RWPE1 (cell line): ENCODE measurements at regions not wholly inside any gene's neighbourhood (a gene's known extent, or its start where the extent isn't known, plus 50 kb on each side); places are given as distances from the start of the nearest gene placed in this dataset.
"Not testable (repeated sequence)": the region's sequence is repeated elsewhere in the genome, so short reads cannot be mapped to it uniquely, and the experiment has no call there.

Source experiments
- CTCF ChIA-PET: fragments of 350-600 bp; sonication (Branson Sonifier 250); formaldehyde crosslinking; extraction: SDS; loops from one replicate; lab custom pipeline; 2021; lab: Yijun Ruan, JAX
- POLR2A ChIA-PET: fragments of 400-600 bp; formaldehyde crosslinking; extraction: SDS; loops from one replicate; lab custom pipeline; 2020; ENCODE audit warnings: antibody characterized with exemption; ENCODE audit not compliant: low non-redundant PET; lab: Yijun Ruan, JAX
- DNase-seq: peaks from one replicate; pipeline ENCODE4 v3.0.0; 2012; ENCODE audit warnings: low spot score
- H3K27ac ChIP-seq: fragments of 450-650 bp; 2 replicates; pipeline ENCODE4 v1.5.1; 2017
- CTCF ChIP-seq: fragments of 450-650 bp; conservative IDR thresholded peaks from 2 replicates; pipeline ENCODE4 v1.5.1; 2017; ENCODE audit warnings: low read depth, mild to moderate bottlenecking

GRCh38 chr5:110878115-110878514 lies 139.3 kb downstream of the SLC25A46 start:
- no peak for DNase-seq
- ChIA-PET POLR2A (no interaction called here), CTCF (no interaction called here)
- no peak for TF ChIP-seq CTCF
- H3K27ac ChIP-seq, result no peak overlapping the region

GRCh38 chr5:110879675-110880074 lies 140.9 kb downstream of the SLC25A46 start:
- TF ChIP-seq CTCF, result no peak
- POLR2A ChIA-PET, result no interaction called here
- DNase-seq, result no peak
- no peak overlapping the region; the same call in 1 of the 2 replicates for H3K27ac ChIP-seq
- CTCF ChIA-PET, result interaction anchor here (0.8 kb wide), 1 partner anchor 34 kb away, joined by 3 read pairs; no protein-coding TSS in a partner anchor

- DNase-seq, result peak; percentile 54
- ChIA-PET CTCF (interaction anchor here (0.6 to 0.8 kb wide), 2 partner anchors 35 to 141 kb away, joined by 3 read pairs; no protein-coding TSS in a partner anchor), POLR2A (no interaction called here)
- no peak overlapping the region; the same call in 1 of the 2 replicates for H3K27ac ChIP-seq
- TF ChIP-seq CTCF, result no peak
Observed at GRCh38 chr5:110880413-110880812, 141.6 kb downstream of the SLC25A46 start.

GRCh38 chr5:110884005-110884404 lies 145.2 kb downstream of the SLC25A46 start:
- POLR2A ChIA-PET, result no interaction called here
- CTCF ChIA-PET, result no interaction called here
- no peak for TF ChIP-seq CTCF

GRCh38 chr5:110887170-110887569 lies 148.4 kb downstream of the SLC25A46 start:
- H3K27ac ChIP-seq, POLR2A ChIA-PET, DNase-seq, CTCF ChIA-PET: not testable (repeated sequence)

More at GRCh38 chr5:110884005-110884404, 145.2 kb downstream of the SLC25A46 start:
- no peak for DNase-seq
- H3K27ac ChIP-seq, result no peak overlapping the region

- POLR2A ChIA-PET, CTCF ChIA-PET, DNase-seq: not testable (repeated sequence)
Observed at GRCh38 chr5:110893854-110894483, 155.2 kb downstream of the SLC25A46 start.

GRCh38 chr5:110894805-110895204 lies 156.0 kb downstream of the SLC25A46 start:
- ChIA-PET CTCF (no interaction called here), POLR2A (no interaction called here)
- no peak for TF ChIP-seq CTCF
- no peak overlapping the region for H3K27ac ChIP-seq
- no peak for DNase-seq

More at GRCh38 chr5:110893854-110894483, 155.2 kb downstream of the SLC25A46 start:
- H3K27ac ChIP-seq, result not testable (repeated sequence)
